ENCODE measurements at regions not wholly inside any gene's neighbourhood (a gene's known extent, or its start where the extent isn't known, plus 50 kb on each side); places are given as distances from the start of the nearest gene placed in this dataset.

DNA sequence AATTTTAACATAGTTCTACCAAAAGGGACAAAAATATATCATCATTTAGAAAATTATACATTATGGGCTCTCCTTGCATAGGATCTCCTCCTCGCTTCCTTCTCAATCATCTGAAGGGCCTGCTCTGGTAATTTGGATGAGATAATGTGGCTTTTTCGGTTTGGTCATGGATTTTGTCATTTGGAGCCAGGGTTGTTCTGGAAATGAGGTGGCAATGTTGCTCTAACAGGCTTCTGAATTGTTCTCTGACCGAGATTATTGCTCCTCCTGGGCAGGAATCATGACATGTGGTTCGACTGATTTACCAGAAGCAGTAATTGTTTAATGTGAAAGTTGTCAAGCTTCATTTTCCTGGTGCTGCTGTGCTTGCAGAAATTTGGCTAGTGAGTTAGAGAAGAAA, 194.7 kb upstream of the ERBB4 start:
- intact Hi-C loops (cut with DNase I) = no loop called here
- H3K4me1 ChIP-seq = no peaks in the 10 kb centered on the region
- no peaks in the 10 kb centered on the region for H3K36me3 ChIP-seq
- H3K4me3 ChIP-seq = no peak overlapping the region
- 81% methylated on average over 4 of the region's 4 CpGs for WGBS
- no peak for TF ChIP-seq EP300 (IDR thresholded peaks at IDR 0.05)
- no peak for TF ChIP-seq POLR2AphosphoS5 (IDR thresholded peaks at IDR 0.05)
- no peak for TF ChIP-seq POLR2A (IDR thresholded peaks at IDR 0.05; ENCODE audit: low read depth)
- TF ChIP-seq, protein P1, sequence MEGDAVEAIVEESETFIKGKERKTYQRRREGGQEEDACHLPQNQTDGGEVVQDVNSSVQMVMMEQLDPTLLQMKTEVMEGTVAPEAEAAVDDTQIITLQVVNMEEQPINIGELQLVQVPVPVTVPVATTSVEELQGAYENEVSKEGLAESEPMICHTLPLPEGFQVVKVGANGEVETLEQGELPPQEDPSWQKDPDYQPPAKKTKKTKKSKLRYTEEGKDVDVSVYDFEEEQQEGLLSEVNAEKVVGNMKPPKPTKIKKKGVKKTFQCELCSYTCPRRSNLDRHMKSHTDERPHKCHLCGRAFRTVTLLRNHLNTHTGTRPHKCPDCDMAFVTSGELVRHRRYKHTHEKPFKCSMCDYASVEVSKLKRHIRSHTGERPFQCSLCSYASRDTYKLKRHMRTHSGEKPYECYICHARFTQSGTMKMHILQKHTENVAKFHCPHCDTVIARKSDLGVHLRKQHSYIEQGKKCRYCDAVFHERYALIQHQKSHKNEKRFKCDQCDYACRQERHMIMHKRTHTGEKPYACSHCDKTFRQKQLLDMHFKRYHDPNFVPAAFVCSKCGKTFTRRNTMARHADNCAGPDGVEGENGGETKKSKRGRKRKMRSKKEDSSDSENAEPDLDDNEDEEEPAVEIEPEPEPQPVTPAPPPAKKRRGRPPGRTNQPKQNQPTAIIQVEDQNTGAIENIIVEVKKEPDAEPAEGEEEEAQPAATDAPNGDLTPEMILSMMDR (IDR thresholded peaks at IDR 0.05) = no peak
- DNase-seq (ENCODE audit: extremely low spot score) = no peak
- H3K27ac ChIP-seq (replicated peaks in 1 of 4) = no peak overlapping the region
- H3K9me3 ChIP-seq = no peaks in the 10 kb centered on the region
- H3K27me3 ChIP-seq = no peaks in the 10 kb centered on the region

DNA sequence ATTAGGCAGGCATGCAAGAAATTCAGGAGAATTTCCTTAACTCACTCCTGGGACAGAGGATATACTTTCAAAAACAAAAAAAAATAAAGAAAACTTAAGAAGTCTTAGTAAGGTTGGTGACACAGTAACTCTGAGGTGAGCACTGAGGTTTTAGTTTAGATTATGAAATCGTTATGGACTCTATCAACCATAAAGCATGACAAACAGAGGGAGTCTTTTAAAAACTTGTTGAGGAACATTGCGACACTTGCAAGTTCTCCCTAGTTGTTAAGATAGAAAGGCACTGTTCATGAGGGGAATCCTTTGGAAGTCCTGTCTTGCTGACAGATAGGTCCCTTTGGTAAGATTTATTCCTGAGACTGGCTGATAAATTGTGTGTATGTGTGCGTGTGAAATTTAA, 194.3 kb upstream of the ERBB4 start:
- Histone ChIP-seq H3K36me3 (no peaks in the 10 kb centered on the region), H3K4me1 (no peaks in the 10 kb centered on the region), H3K27me3 (no peaks in the 10 kb centered on the region), H3K27ac (replicated peaks in 1 of 4) (no peak overlapping the region), H3K4me3 (no peak overlapping the region), H3K9me3 (no peaks in the 10 kb centered on the region)
- WGBS = 83% methylated on average over 3 of the region's 3 CpGs
- DNase-seq (ENCODE audit: extremely low spot score) = no peak
- intact Hi-C loops (cut with DNase I) = no loop called here
- no peak for TF ChIP-seq EP300 (IDR thresholded peaks at IDR 0.05)
- TF ChIP-seq POLR2AphosphoS5 (IDR thresholded peaks at IDR 0.05) = no peak
- TF ChIP-seq POLR2A (IDR thresholded peaks at IDR 0.05; ENCODE audit: low read depth) = no peak
- TF ChIP-seq, protein P1 (IDR thresholded peaks at IDR 0.05) = no peak

DNA sequence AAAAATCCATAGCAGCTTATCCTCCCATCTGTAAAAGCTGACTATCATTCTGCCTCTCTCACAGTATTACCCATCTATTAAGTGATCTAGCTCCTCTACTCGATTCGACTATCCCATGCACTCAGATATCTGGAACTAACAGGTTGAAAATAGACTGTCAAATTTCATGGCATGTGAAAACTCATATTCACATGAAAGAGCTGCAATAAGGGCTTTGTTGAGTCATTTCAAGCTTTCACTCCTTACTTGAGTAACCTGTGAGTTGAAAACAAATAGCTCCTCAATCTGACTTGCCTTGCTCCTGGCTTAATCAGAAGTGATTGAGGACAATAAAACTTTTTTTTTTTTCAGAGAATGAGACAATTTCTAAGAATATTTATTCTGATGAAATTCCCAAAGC, 192.4 kb upstream of the ERBB4 start:
- TF ChIP-seq, protein P1 (IDR thresholded peaks at IDR 0.05) = no peak
- TF ChIP-seq POLR2AphosphoS5 (IDR thresholded peaks at IDR 0.05) = no peak
- H3K36me3 ChIP-seq = no peaks in the 10 kb centered on the region
- H3K9me3 ChIP-seq = no peaks in the 10 kb centered on the region
- H3K27ac ChIP-seq (replicated peaks in 1 of 4) = no peak overlapping the region
- intact Hi-C loops (cut with DNase I) = no loop called here
- 74% methylated on average over 2 of the region's 2 CpGs for WGBS
- no peaks in the 10 kb centered on the region for H3K27me3 ChIP-seq
- no peak overlapping the region for H3K4me3 ChIP-seq
- no peak for DNase-seq (ENCODE audit: extremely low spot score)
- no peaks in the 10 kb centered on the region for H3K4me1 ChIP-seq

DNA sequence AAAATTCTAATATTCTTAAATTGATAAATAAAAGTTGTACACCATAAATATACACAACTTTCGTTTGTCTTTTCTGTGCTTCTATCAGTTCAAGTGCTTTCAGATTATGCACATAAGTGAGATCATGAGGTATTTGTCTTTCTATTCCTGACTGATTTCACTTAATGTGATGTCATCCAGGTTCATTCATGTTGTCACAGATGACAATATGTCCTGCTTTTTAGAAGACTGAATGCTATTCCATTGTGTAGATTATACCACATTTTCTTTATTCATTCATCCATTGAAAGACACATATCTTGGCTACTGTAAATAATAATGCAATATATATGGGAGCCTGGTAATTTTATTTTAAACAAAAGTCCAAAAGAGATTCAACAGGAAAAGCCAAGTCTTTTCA, 190.1 kb upstream of the ERBB4 start:
- WGBS = 75% methylated on average over 1 of the region's 1 CpG
- Histone ChIP-seq H3K36me3 (no peaks in the 10 kb centered on the region), H3K4me1 (no peaks in the 10 kb centered on the region), H3K4me3 (no peak overlapping the region), H3K9me3 (no peaks in the 10 kb centered on the region), H3K27me3 (no peaks in the 10 kb centered on the region), H3K27ac (replicated peaks in 1 of 4) (no peak overlapping the region)
- TF ChIP-seq POLR2AphosphoS5 (IDR thresholded peaks at IDR 0.05) (no peak), POLR2A (IDR thresholded peaks at IDR 0.05; ENCODE audit: low read depth) (no peak), EP300 (IDR thresholded peaks at IDR 0.05) (no peak)
- TF ChIP-seq, protein P1 (IDR thresholded peaks at IDR 0.05) = no peak
- no peak for DNase-seq (ENCODE audit: extremely low spot score)
- intact Hi-C loops (cut with DNase I) = no loop called here

DNA sequence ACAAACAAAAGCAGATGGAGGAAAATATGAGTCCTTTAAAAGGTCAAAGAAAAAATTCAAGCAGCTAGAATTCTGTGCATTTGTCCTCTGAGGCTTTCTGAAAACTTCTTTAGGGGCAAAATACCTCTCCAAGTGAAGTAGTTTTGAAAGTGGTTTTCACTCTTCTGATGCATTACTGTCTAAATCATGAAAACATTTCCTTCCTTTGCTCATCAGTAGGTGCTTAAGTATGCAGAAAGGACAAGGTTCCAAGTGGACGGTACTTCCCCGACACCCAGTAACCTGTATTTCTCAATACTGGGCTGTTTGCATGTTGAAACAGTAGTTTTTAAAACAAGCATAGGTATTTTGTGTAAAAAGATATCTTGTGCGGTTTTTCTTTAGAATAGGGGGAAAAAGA, 189.1 kb upstream of the ERBB4 start:
- Histone ChIP-seq H3K4me1 (peaks cover 0 to 6% (median 0%) of the 10 kb centered on the region in 4 donors), H3K27ac (replicated peaks in 1 of 4) (no peak overlapping the region), H3K9me3 (no peaks in the 10 kb centered on the region), H3K27me3 (no peaks in the 10 kb centered on the region), H3K4me3 (no peak overlapping the region), H3K36me3 (no peaks in the 10 kb centered on the region)
- intact Hi-C loops (cut with DNase I) = no loop called here
- 91% methylated on average over 3 of the region's 3 CpGs for WGBS
- DNase-seq (ENCODE audit: extremely low spot score) = no peak
- TF ChIP-seq EP300 (IDR thresholded peaks at IDR 0.05) = no peak
- TF ChIP-seq POLR2A (IDR thresholded peaks at IDR 0.05; ENCODE audit: low read depth) = no peak
- no peak for TF ChIP-seq POLR2AphosphoS5 (IDR thresholded peaks at IDR 0.05)
- TF ChIP-seq, protein P1 (IDR thresholded peaks at IDR 0.05) = no peak
